ENCODE measurements at regions not wholly inside any gene's neighbourhood (a gene's known extent, or its start where the extent isn't known, plus 50 kb on each side); places are given as distances from the start of the nearest gene placed in this dataset.

- H4K20me1 ChIP-seq (ENCODE audit: control insufficient read depth, extremely low read depth, insufficient read depth, low read length), result no peaks in the 10 kb centered on the region
- H3K9ac ChIP-seq (ENCODE audit: insufficient read depth, low read length), result no peak overlapping the region
- H3K27ac ChIP-seq (ENCODE audit: insufficient read depth, low read length), result no peak overlapping the region
- no peaks in the 10 kb centered on the region for H3K36me3 ChIP-seq (ENCODE audit: control insufficient read depth, insufficient read depth, low read length)
- H3K79me2 ChIP-seq (ENCODE audit: control insufficient read depth, insufficient read depth, low read length), result no peaks in the 10 kb centered on the region
- no peak for DNase-seq (ENCODE audit: low read depth in 2 of 2)
- H3K27me3 ChIP-seq (ENCODE audit: control insufficient read depth, insufficient read depth, low read length), result no peaks in the 10 kb centered on the region
- no peaks in the 10 kb centered on the region for H3K4me1 ChIP-seq (ENCODE audit: control insufficient read depth, extremely low read depth, insufficient read depth, low read length)
- H3K9me3 ChIP-seq (ENCODE audit: control insufficient read depth, insufficient read depth, low read depth, low read length), result no peaks in the 10 kb centered on the region
- H3K4me3 ChIP-seq (replicated peaks in 1 of 4; ENCODE audit: control extremely low read depth in 1 of 4, insufficient read depth in 1 of 4, low read depth in 3 of 4, low read length in 4 of 4), result no peak overlapping the region
- H2AFZ ChIP-seq (ENCODE audit: low read length), result no peak overlapping the region
- TF ChIP-seq, protein P1, sequence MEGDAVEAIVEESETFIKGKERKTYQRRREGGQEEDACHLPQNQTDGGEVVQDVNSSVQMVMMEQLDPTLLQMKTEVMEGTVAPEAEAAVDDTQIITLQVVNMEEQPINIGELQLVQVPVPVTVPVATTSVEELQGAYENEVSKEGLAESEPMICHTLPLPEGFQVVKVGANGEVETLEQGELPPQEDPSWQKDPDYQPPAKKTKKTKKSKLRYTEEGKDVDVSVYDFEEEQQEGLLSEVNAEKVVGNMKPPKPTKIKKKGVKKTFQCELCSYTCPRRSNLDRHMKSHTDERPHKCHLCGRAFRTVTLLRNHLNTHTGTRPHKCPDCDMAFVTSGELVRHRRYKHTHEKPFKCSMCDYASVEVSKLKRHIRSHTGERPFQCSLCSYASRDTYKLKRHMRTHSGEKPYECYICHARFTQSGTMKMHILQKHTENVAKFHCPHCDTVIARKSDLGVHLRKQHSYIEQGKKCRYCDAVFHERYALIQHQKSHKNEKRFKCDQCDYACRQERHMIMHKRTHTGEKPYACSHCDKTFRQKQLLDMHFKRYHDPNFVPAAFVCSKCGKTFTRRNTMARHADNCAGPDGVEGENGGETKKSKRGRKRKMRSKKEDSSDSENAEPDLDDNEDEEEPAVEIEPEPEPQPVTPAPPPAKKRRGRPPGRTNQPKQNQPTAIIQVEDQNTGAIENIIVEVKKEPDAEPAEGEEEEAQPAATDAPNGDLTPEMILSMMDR (conservative IDR thresholded peaks at IDR 0.05 in 1 of 2, IDR thresholded peaks at IDR 0.05 in 1 of 2; ENCODE audit: low read depth in 1 of 2, low read length in 2 of 2), result no peak
- no peak for TF ChIP-seq EZH2 (IDR thresholded peaks at IDR 0.05; ENCODE audit: low read length, missing control alignments)
- no peak overlapping the region for H3K4me2 ChIP-seq (ENCODE audit: extremely low read depth, insufficient read depth, low read length)
Measured at GRCh38 chr16:73542885-73543284, 495.0 kb upstream of the ZFHX3 start.

GRCh38 chr16:73537921-73538320, 490.0 kb upstream of the ZFHX3 start:
- H2AFZ ChIP-seq (ENCODE audit: low read length), result no peak overlapping the region
- no peak overlapping the region for H3K4me2 ChIP-seq (ENCODE audit: extremely low read depth, insufficient read depth, low read length)
- H3K36me3 ChIP-seq (ENCODE audit: control insufficient read depth, insufficient read depth, low read length), result no peaks in the 10 kb centered on the region
- no peak overlapping the region for H3K4me3 ChIP-seq (replicated peaks in 1 of 4; ENCODE audit: control extremely low read depth in 1 of 4, insufficient read depth in 1 of 4, low read depth in 3 of 4, low read length in 4 of 4)
- H4K20me1 ChIP-seq (ENCODE audit: control insufficient read depth, extremely low read depth, insufficient read depth, low read length), result no peaks in the 10 kb centered on the region
- H3K4me1 ChIP-seq (ENCODE audit: control insufficient read depth, extremely low read depth, insufficient read depth, low read length), result no peaks in the 10 kb centered on the region
- H3K79me2 ChIP-seq (ENCODE audit: control insufficient read depth, insufficient read depth, low read length), result no peaks in the 10 kb centered on the region
- H3K9me3 ChIP-seq (ENCODE audit: control insufficient read depth, insufficient read depth, low read depth, low read length), result no peaks in the 10 kb centered on the region
- H3K27me3 ChIP-seq (ENCODE audit: control insufficient read depth, insufficient read depth, low read length), result no peaks in the 10 kb centered on the region
- no peak overlapping the region for H3K27ac ChIP-seq (ENCODE audit: insufficient read depth, low read length)
- peak in 1 of 2 donors; percentile 41 for DNase-seq (ENCODE audit: low read depth in 2 of 2)
- H3K9ac ChIP-seq (ENCODE audit: insufficient read depth, low read length), result no peak overlapping the region
- TF ChIP-seq, protein P1 (conservative IDR thresholded peaks at IDR 0.05 in 1 of 2, IDR thresholded peaks at IDR 0.05 in 1 of 2; ENCODE audit: low read depth in 1 of 2, low read length in 2 of 2), result no peak
- no peak for TF ChIP-seq EZH2 (IDR thresholded peaks at IDR 0.05; ENCODE audit: low read length, missing control alignments)

DNA sequence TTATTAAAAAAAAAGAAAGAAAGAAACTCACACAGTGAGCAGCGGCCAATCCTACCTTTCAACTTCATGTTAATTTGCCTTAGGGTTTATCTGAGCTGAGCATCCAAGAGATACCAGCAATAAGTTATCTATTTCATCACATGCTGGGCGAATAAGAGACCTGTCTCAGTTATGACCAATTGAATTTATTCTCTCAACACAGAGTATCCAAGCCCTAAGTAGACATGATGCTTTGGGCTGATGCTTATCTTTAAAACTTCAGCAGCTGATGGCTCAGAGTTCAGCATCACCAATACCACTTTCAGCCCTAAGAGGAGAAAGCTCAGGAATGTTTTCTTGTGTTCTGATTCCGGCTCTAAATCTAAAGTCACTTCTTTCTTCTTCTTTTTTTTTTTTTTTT, 489.0 kb upstream of the ZFHX3 start:
- Histone ChIP-seq H3K36me3 (ENCODE audit: control insufficient read depth, insufficient read depth, low read length) (no peaks in the 10 kb centered on the region), H3K9me3 (ENCODE audit: control insufficient read depth, insufficient read depth, low read depth, low read length) (no peaks in the 10 kb centered on the region), H4K20me1 (ENCODE audit: control insufficient read depth, extremely low read depth, insufficient read depth, low read length) (no peaks in the 10 kb centered on the region), H2AFZ (ENCODE audit: low read length) (no peak overlapping the region), H3K9ac (ENCODE audit: insufficient read depth, low read length) (no peak overlapping the region), H3K4me2 (ENCODE audit: extremely low read depth, insufficient read depth, low read length) (no peak overlapping the region), H3K4me1 (ENCODE audit: control insufficient read depth, extremely low read depth, insufficient read depth, low read length) (no peaks in the 10 kb centered on the region), H3K27ac (ENCODE audit: insufficient read depth, low read length) (no peak overlapping the region), H3K27me3 (ENCODE audit: control insufficient read depth, insufficient read depth, low read length) (no peaks in the 10 kb centered on the region), H3K79me2 (ENCODE audit: control insufficient read depth, insufficient read depth, low read length) (no peaks in the 10 kb centered on the region), H3K4me3 (replicated peaks in 1 of 4; ENCODE audit: control extremely low read depth in 1 of 4, insufficient read depth in 1 of 4, low read depth in 3 of 4, low read length in 4 of 4) (no peak overlapping the region)
- DNase-seq (ENCODE audit: low read depth in 2 of 2), result no peak
- TF ChIP-seq EZH2 (IDR thresholded peaks at IDR 0.05; ENCODE audit: low read length, missing control alignments), result no peak
- TF ChIP-seq, protein P1 (conservative IDR thresholded peaks at IDR 0.05 in 1 of 2, IDR thresholded peaks at IDR 0.05 in 1 of 2; ENCODE audit: low read depth in 1 of 2, low read length in 2 of 2), result no peak

All from fibroblast of lung (primary cell).